ENCODE measurements at regions not wholly inside any gene's neighbourhood (a gene's known extent, or its start where the extent isn't known, plus 50 kb on each side); places are given as distances from the start of the nearest gene placed in this dataset.

GRCh38 chr12:128056136-128056801 lies 210.7 kb upstream of the TMEM132C start:
- no peaks in the 10 kb centered on the region for H3K36me3 ChIP-seq
- TF ChIP-seq CTCF (IDR thresholded peaks at IDR 0.05) (no peak), POLR2AphosphoS5 (IDR thresholded peaks at IDR 0.05) (no peak), EP300 (IDR thresholded peaks at IDR 0.05) (no peak), POLR2A (IDR thresholded peaks at IDR 0.05; ENCODE audit: low read depth) (no peak)
- 63% methylated on average over 8 of the region's 10 CpGs for WGBS
- no peak overlapping the region for H3K4me3 ChIP-seq
- no peaks in the 10 kb centered on the region for H3K4me1 ChIP-seq
- no peak for DNase-seq (ENCODE audit: extremely low spot score)
- intact Hi-C loops (cut with DNase I) = no loop called here
- H3K9me3 ChIP-seq = no peaks in the 10 kb centered on the region
- H3K27me3 ChIP-seq = no peaks in the 10 kb centered on the region
- H3K27ac ChIP-seq (replicated peaks in 1 of 4) = no peak overlapping the region

- TF ChIP-seq CTCF (IDR thresholded peaks at IDR 0.05) (no peak), POLR2A (IDR thresholded peaks at IDR 0.05; ENCODE audit: low read depth) (no peak), POLR2AphosphoS5 (IDR thresholded peaks at IDR 0.05) (no peak)
- H3K9me3 ChIP-seq = no peaks in the 10 kb centered on the region
- no peak for DNase-seq (ENCODE audit: extremely low spot score)
- no peak overlapping the region for H3K27ac ChIP-seq (replicated peaks in 1 of 4)
- H3K4me1 ChIP-seq = no peaks in the 10 kb centered on the region
- 84% methylated on average over 9 of the region's 9 CpGs for WGBS
- intact Hi-C loops (cut with DNase I) = no loop called here
- H3K36me3 ChIP-seq = no peaks in the 10 kb centered on the region
- no peak overlapping the region for H3K4me3 ChIP-seq
- H3K27me3 ChIP-seq = peaks cover 0 to 5% (median 0%) of the 10 kb centered on the region in 4 donors
Measured at GRCh38 chr12:128057586-128057985, 209.4 kb upstream of the TMEM132C start.

GRCh38 chr12:128059621-128060370 lies 207.2 kb upstream of the TMEM132C start:
- H3K27me3 ChIP-seq = peaks cover 0 to 14% (median 0%) of the 10 kb centered on the region in 4 donors
- H3K27ac ChIP-seq (replicated peaks in 1 of 4) = no peak overlapping the region
- no peaks in the 10 kb centered on the region for H3K4me1 ChIP-seq
- H3K36me3 ChIP-seq = no peaks in the 10 kb centered on the region
- no peak for DNase-seq (ENCODE audit: extremely low spot score)
- 75% methylated on average over 18 of the region's 18 CpGs for WGBS
- H3K9me3 ChIP-seq = no peaks in the 10 kb centered on the region
- intact Hi-C loops (cut with DNase I) = no loop called here
- no peak for TF ChIP-seq EP300 (IDR thresholded peaks at IDR 0.05)
- no peak for TF ChIP-seq POLR2A (IDR thresholded peaks at IDR 0.05; ENCODE audit: low read depth)
- TF ChIP-seq CTCF (IDR thresholded peaks at IDR 0.05) = no peak
- no peak for TF ChIP-seq POLR2AphosphoS5 (IDR thresholded peaks at IDR 0.05)
- no peak overlapping the region for H3K4me3 ChIP-seq

- intact Hi-C loops (cut with DNase I) = no loop called here
- Histone ChIP-seq H3K4me3 (no peak overlapping the region), H3K36me3 (no peaks in the 10 kb centered on the region), H3K27ac (replicated peaks in 1 of 4) (no peak overlapping the region), H3K27me3 (peaks cover 0 to 8% (median 0%) of the 10 kb centered on the region in 4 donors), H3K9me3 (peaks cover 0 to 5% (median 0%) of the 10 kb centered on the region in 4 donors), H3K4me1 (no peaks in the 10 kb centered on the region)
- no peak for DNase-seq (ENCODE audit: extremely low spot score)
- WGBS = 88% methylated on average over 5 of the region's 5 CpGs
- TF ChIP-seq CTCF (IDR thresholded peaks at IDR 0.05) = no peak
- no peak for TF ChIP-seq EP300 (IDR thresholded peaks at IDR 0.05)
- TF ChIP-seq POLR2AphosphoS5 (IDR thresholded peaks at IDR 0.05) = no peak
- no peak for TF ChIP-seq POLR2A (IDR thresholded peaks at IDR 0.05; ENCODE audit: low read depth)
Measured at GRCh38 chr12:128068211-128068610, 198.8 kb upstream of the TMEM132C start.
